ENCODE measurements at regions not wholly inside any gene's neighbourhood (a gene's known extent, or its start where the extent isn't known, plus 50 kb on each side); places are given as distances from the start of the nearest gene placed in this dataset.
"Not testable (repeated sequence)": the region's sequence is repeated elsewhere in the genome, so short reads cannot be mapped to it uniquely, and the experiment has no call there.

- no peak for TF ChIP-seq CTCF (IDR thresholded peaks at IDR 0.05; ENCODE audit: insufficient read depth, low read length, poor library complexity, severe bottlenecking)
- Histone ChIP-seq H3K4me3 (ENCODE audit: low read depth, low read length) (no peak overlapping the region), H3K36me3 (ENCODE audit: control insufficient read depth, insufficient read depth, low read length) (no peaks in the 10 kb centered on the region), H3K27me3 (ENCODE audit: control insufficient read depth, insufficient read depth, low read length) (no peaks in the 10 kb centered on the region)
- DNase-seq (ENCODE audit: low read depth), result no peak
Observed at GRCh38 chr14:86770186-86770585, 1222.8 kb downstream of the GALC start.

- Histone ChIP-seq H3K27me3 (ENCODE audit: control insufficient read depth, insufficient read depth, low read length) (no peaks in the 10 kb centered on the region), H3K36me3 (ENCODE audit: control insufficient read depth, insufficient read depth, low read length) (no peaks in the 10 kb centered on the region), H3K4me3 (ENCODE audit: low read depth, low read length) (no peak overlapping the region)
- TF ChIP-seq CTCF (IDR thresholded peaks at IDR 0.05; ENCODE audit: insufficient read depth, low read length, poor library complexity, severe bottlenecking), result no peak
- no peak for DNase-seq (ENCODE audit: low read depth)
Observed at GRCh38 chr14:86766469-86766868, 1226.5 kb downstream of the GALC start.

- H3K36me3 ChIP-seq (ENCODE audit: control insufficient read depth, insufficient read depth, low read length), result no peaks in the 10 kb centered on the region
- TF ChIP-seq CTCF (IDR thresholded peaks at IDR 0.05; ENCODE audit: insufficient read depth, low read length, poor library complexity, severe bottlenecking), result no peak
- H3K4me3 ChIP-seq (ENCODE audit: low read depth, low read length), result no peak overlapping the region
- no peak for DNase-seq (ENCODE audit: low read depth)
- H3K27me3 ChIP-seq (ENCODE audit: control insufficient read depth, insufficient read depth, low read length), result no peaks in the 10 kb centered on the region
Observed at GRCh38 chr14:86761611-86762010, 1231.4 kb downstream of the GALC start.

GRCh38 chr14:86756521-86757190 is 1226.7 kb downstream of the FLRT2 start:
- no peak for TF ChIP-seq CTCF (IDR thresholded peaks at IDR 0.05; ENCODE audit: insufficient read depth, low read length, poor library complexity, severe bottlenecking)
- Histone ChIP-seq H3K27me3 (ENCODE audit: control insufficient read depth, insufficient read depth, low read length) (no peaks in the 10 kb centered on the region), H3K4me3 (ENCODE audit: low read depth, low read length) (no peak overlapping the region), H3K36me3 (ENCODE audit: control insufficient read depth, insufficient read depth, low read length) (no peaks in the 10 kb centered on the region)
- DNase-seq (ENCODE audit: low read depth), result no peak

- not testable (repeated sequence) for H3K36me3 ChIP-seq (ENCODE audit: control insufficient read depth, insufficient read depth, low read length); H3K27me3 ChIP-seq (ENCODE audit: control insufficient read depth, insufficient read depth, low read length); H3K4me3 ChIP-seq (ENCODE audit: low read depth, low read length); DNase-seq (ENCODE audit: low read depth)
Observed at GRCh38 chr14:86750488-86750887, 1220.5 kb downstream of the FLRT2 start.

GRCh38 chr14:86739761-86740160 is 1209.8 kb downstream of the FLRT2 start:
- Histone ChIP-seq H3K36me3 (ENCODE audit: control insufficient read depth, insufficient read depth, low read length) (no peaks in the 10 kb centered on the region), H3K27me3 (ENCODE audit: control insufficient read depth, insufficient read depth, low read length) (no peaks in the 10 kb centered on the region), H3K4me3 (ENCODE audit: low read depth, low read length) (no peak overlapping the region)
- DNase-seq (ENCODE audit: low read depth), result no peak
- no peak for TF ChIP-seq CTCF (IDR thresholded peaks at IDR 0.05; ENCODE audit: insufficient read depth, low read length, poor library complexity, severe bottlenecking)

GRCh38 chr14:86731427-86731826 is 1201.5 kb downstream of the FLRT2 start:
- H3K4me3 ChIP-seq (ENCODE audit: low read depth, low read length); DNase-seq (ENCODE audit: low read depth); H3K36me3 ChIP-seq (ENCODE audit: control insufficient read depth, insufficient read depth, low read length); H3K27me3 ChIP-seq (ENCODE audit: control insufficient read depth, insufficient read depth, low read length): not testable (repeated sequence)

All from kidney epithelial cell (primary cell).